GM15510 (cell line): ENCODE measurements at regions not wholly inside any gene's neighbourhood (a gene's known extent, or its start where the extent isn't known, plus 50 kb on each side); places are given as distances from the start of the nearest gene placed in this dataset.

Experiments used
- POLR2A ChIP-seq: IDR thresholded peaks from 3 replicates; pipeline ENCODE4 v1.6.1; 2011; ENCODE audit warnings: borderline replicate concordance; ENCODE audit not compliant: insufficient read length; ENCODE audit errors: extremely low read depth

DNA sequence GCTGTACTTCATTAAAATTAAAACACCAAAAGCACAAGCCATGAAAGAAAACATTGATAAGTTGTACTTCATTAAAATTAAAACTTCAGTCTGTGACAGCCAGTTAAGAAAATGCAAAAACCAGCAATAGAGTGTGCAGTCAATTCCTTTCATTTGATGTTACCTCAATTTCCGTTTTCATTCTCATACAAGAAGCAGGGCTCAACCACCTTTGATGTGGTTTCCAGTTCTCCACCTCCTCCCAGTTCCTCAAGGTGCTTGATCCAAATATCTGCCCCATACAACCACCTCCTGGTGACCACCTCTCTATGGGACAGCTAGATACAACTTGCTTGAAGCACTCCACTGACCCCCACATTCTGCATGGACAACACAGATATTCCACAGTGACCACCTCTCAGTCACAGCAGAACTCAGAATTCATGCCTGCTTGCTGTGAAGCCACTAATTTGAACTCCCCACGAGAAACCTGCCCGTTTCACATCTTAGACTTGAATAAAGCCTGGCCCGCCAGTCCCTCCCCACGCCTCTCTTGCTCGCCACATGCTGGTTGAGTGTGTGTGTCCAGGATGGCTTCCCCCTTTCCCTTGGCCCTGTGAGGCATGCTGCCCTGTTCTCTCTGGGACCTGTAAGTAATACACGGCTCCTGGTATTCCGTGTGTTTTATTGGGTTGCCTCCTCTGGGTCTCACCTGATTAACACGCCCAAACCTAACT lies 66.1 kb downstream of the FAM50B start:
- no peak for TF ChIP-seq POLR2A

DNA sequence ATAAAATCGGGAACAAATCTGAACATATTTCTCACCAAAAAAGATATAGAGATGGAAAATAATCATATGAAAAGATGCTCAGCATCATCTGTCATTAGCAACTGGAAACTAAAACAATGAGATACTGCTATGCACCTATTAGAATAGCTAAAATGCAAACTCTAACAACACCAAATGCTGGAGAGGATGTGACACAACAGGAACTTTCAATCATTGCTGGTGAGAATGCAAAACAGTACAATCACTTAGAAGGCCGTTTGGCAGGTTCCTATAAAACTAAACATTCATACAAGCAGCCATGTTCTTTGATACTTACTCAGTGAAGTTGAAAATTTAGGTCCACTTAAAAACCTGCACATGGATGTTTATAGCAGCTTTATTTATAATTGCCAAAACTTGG lies 67.0 kb downstream of the FAM50B start:
- no peak for TF ChIP-seq POLR2A

GRCh38 chr6:3918469-3918868 lies 69.3 kb downstream of the FAM50B start:
- TF ChIP-seq POLR2A, result no peak

GRCh38 chr6:3919130-3919628 lies 70.0 kb downstream of the FAM50B start:
- no peak for TF ChIP-seq POLR2A

DNA sequence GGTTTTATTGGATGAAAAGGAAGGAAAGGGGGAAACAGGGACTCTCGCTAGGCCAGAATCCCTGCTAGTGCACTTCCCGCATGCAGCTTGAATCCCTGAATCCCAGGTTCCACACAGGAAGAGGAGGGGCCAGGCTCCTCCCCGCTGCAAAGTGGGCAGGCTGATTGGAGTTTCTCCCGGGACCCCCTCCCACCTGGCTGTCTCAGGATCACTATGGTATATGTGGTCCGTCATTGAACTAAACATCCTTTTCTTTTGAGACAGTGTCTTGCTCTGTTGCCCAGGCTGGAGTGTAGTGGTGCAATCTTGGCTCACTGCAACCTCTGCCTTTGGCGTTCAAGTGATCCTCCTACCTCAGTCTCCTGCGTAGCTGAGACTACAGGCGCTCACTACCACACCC lies 70.7 kb downstream of the FAM50B start:
- no peak for TF ChIP-seq POLR2A

DNA sequence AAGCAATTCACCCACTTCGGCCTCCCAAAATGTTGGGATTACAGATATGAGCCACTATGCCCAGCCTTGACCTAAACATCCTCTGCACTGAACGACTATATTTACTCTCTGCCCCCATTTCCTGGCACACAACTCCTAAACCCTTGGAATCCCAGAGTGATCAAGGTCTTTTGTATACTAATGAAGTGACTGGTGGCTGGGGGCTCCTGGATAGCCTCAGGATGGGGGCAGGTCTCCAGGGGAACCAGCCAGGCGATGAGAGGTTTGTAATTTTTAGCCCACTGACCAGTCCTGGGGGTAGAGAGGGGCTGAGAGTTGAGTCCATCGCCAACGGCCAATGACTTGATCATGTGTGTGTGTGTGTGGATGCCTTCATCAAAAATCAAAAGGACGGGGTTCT lies 71.1 kb downstream of the FAM50B start:
- TF ChIP-seq POLR2A, result no peak

DNA sequence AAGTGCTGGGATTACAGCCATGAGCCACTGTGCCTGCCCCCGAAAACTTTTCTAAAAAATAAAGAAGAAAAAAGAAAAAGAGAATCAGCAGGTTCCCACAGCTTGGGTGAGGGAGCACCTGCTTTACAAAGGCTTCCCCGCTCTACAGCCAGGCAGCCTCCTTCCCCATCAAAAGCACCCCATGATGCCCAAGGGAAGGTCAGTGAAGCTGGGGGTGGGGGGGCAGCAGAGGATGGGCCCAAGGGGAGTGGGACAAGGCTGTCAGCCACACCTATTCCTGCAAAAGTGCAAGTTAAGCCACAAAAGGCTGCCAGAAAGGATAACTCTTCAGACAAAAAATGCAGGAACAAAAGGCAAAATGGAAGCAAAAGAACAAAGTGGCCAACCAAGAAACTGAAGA lies 72.5 kb downstream of the FAM50B start:
- no peak for TF ChIP-seq POLR2A

- TF ChIP-seq POLR2A, result no peak
Measured at GRCh38 chr6:3926150-3926482, 76.9 kb downstream of the FAM50B start.

GRCh38 chr6:3928111-3928510 lies 78.9 kb downstream of the FAM50B start:
- TF ChIP-seq POLR2A, result no peak

DNA sequence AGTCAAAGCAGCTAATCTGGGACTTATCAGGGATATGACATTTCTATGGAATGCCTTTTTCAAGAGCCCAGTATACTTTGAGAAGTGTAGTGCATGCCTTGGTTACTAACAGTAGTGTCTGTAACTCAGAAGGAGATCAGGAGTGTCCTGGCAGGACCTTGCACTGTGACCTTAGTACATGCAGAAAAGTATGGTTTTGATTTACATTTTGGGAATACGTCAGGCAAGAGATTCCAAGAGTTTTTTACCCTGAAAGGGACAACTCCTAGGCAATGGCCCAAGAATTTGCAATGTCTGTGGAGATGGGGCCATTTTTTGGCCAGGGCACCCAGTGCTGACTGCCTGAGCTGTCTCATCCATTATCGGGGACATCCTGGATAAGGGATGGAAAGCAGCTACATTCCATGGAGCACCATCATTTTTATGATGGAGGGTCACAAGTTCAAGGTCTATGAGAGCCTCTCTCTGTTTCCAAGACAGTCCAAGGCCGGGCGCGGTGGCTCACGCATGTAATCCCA lies 80.2 kb downstream of the FAM50B start:
- TF ChIP-seq POLR2A, result no peak

- TF ChIP-seq POLR2A, result no peak
Measured at GRCh38 chr6:3937438-3937837, 88.3 kb downstream of the FAM50B start.

- no peak for TF ChIP-seq POLR2A
Measured at GRCh38 chr6:3938715-3939367, 89.7 kb downstream of the FAM50B start.

GRCh38 chr6:3939368-3939958 lies 90.3 kb downstream of the FAM50B start:
- TF ChIP-seq POLR2A, result no peak

- TF ChIP-seq POLR2A, result no peak
Measured at GRCh38 chr6:3939964-3940363, 90.8 kb downstream of the FAM50B start.

DNA sequence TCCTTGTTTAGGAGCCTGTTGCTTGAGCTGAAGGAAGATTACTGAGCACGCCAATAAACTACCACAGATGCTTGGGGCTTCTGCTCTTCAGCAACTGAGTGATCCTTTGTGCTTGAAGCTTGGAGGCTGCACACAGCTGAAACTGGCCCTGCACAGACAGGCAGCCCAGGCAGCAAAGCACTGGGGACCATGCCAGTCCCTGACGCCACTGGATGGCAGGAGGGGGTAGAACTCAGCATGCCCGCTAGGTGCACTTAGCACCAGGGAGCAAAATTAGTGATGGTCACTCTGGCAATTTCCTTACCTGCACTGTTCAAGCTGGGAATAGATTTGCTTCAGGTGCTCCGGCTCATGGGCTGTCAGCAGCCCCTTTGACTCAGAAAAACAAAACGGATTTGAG lies 91.5 kb downstream of the FAM50B start:
- no peak for TF ChIP-seq POLR2A

- TF ChIP-seq POLR2A, result no peak
Measured at GRCh38 chr6:3943331-3943765, 94.2 kb downstream of the FAM50B start.

DNA sequence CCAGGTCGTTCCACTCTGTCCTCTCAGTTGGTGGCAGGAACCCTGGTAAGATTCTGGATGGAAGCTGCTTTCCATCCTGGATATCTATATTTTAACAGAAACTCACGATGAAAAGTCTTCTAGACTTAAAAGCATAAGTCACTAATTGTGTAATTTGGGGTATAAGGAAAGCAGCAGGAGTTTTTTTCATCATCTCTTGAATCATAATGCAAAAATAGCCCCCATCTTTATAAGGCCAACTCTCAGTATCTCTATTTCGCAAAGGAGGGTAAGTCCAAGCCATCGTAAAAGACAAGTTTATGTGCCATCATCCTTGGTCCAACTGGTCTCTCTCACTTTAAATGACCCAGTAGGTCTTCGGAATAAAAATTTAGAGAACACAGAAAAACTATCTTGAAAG lies 95.1 kb downstream of the FAM50B start:
- TF ChIP-seq POLR2A, result no peak

DNA sequence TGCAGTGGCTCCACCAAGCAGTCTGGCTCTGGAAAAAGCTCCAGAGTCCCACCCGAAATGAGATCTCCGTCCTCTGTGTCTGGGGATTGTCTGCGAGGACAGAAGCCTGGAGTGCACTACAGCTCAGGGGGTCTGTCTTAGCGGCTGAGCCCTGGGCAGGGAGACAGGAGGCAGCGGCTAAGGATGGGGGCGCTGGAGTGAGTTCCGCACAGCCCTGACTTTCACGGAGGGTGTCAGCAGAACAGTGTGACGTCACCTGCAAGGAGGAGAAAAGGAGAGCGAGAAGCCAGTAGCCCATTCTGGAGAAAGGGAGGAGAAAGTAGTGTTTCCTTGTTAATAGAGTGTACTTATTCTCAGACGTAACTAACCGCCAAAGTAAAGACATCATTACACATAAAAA lies 97.6 kb downstream of the FAM50B start:
- no peak for TF ChIP-seq POLR2A
